Body of pancreas (tissue), 4 donors: ENCODE measurements at regions not wholly inside any gene's neighbourhood (a gene's known extent, or its start where the extent isn't known, plus 50 kb on each side); places are given as distances from the start of the nearest gene placed in this dataset.

Experiments used
- ATAC-seq: fragments of 150-250 bp; one replicate; pipeline ENCODE4 v1.9.1; 2016
- DNase-seq, 4 donors: peaks; one replicate each; pipeline ENCODE4 v3.0.0-alpha.2; 2019
- H3K27ac ChIP-seq, 4 donors: fragments of 200-600 bp; sonication (generic); 1 replicate in 3 of 4; 2 replicates in 1 of 4; pipeline versions ENCODE4 v1.5.1 to v1.6.1; 2016 to 2019; ENCODE audit warnings: mild to moderate bottlenecking in 1 of 4, mixed read lengths in 1 of 4, moderate library complexity in 1 of 4
- H3K27me3 ChIP-seq, 2 donors: fragments of 200-600 bp; sonication (generic); one replicate each; pipeline ENCODE4 v1.6.0; 2016; ENCODE audit warnings: mild to moderate bottlenecking in 1 of 2
- H3K36me3 ChIP-seq, 2 donors: fragments of 200-600 bp; sonication (generic); replicated peaks in 1 of 2; 2 replicates each; pipeline ENCODE4 v1.5.1; 2016; ENCODE audit warnings: low read depth in 2 of 2; ENCODE audit not compliant: insufficient read depth in 1 of 2
- H3K4me1 ChIP-seq: fragments of 200-600 bp; sonication (generic); one replicate; pipeline ENCODE4 v1.6.0; 2016
- H3K4me3 ChIP-seq, 2 donors: fragments of 200-600 bp; sonication (generic); 1 replicate in 1 of 2; 2 replicates in 1 of 2; pipeline ENCODE4 v1.5.1; 2016 to 2019
- H3K9me3 ChIP-seq, 3 donors: fragments of 200-600 bp; sonication (generic); 1 replicate in 2 of 3; 2 replicates in 1 of 3; pipeline ENCODE4 v1.5.1; 2016
- POLR2A ChIP-seq, 3 donors: fragments of 450-650 bp; IDR thresholded peaks; one replicate each; pipeline ENCODE4 v1.6.1; 2016; ENCODE audit warnings: antibody characterized with exemption in 3 of 3, mild to moderate bottlenecking in 2 of 3
- WGBS, 2 donors: methylation state at CpG; one replicate each; pipeline ENCODE4 v1.1.5; 2017; 5-methylcytosine and 5-hydroxymethylcytosine counted together
- intact Hi-C: fragments of 100-400 bp; cut with DNase I; formaldehyde crosslinking; loops from one replicate; pipeline ENCODE4 v1.15.1; 2023
- TF ChIP-seq, protein P1 (sequence below), 7 experiments: fragments of 450-650 bp in 4 of 7; fragments of 200-600 bp in 3 of 7; sonication (generic) in 3 of 7; IDR thresholded peaks; one replicate each; pipeline ENCODE4 v1.5.1; 2016 to 2019; ENCODE audit warnings: antibody characterized with exemption in 7 of 7

DNA sequence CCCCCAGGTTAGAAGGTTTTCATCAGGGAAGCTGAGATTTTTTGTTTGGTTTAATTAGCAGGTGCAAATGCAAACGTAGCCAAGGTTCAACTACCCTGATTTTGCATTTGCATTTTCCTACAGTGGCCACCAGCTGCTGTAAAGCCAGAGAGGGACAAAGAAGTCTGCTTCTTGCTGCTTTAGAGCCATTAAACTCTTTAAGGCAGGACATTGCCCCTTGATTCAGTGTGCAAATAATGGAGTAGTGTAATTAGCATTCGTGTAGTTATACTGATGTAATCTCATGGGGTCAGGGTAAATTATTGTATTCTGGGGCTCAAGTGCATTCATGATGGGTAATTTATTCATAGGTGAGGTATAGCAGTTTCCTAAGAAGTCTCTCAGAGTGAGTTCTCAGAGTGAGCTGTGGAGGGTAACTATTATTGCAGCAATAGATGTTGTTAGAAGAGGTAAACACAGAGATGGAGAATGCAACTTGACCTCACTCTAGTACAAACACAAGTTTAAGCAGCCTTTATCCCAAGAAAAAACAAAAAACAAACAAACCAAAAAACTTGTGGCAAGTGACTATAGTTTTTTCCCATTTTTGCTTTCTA is 526.5 kb downstream of the KIF4B start:
- no peak for DNase-seq
- H3K27me3 ChIP-seq: no peaks in the 10 kb centered on the region

DNA sequence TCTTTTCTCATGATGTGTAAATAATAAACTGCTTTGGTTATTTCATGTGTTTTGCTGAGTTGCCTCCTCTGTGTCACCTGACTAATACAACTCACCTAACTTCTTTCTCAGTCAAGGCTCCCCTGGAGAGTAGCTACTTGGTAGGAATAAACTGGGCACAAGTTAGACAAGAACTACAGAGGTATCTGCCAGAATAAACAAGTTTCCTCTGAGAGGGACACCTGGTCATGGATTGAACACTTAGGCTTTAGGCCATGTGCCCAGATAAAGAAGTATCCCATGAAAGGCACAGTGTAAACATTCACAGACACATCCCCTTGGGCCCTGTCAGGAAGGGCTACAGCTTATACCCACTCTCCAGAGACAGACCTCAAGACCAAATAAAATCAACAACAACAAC is 532.5 kb downstream of the KIF4B start:
- ATAC-seq: no peak

More for the DNA sequence above, 526.5 kb downstream of the KIF4B start:
- WGBS, 2 donors: 3 to 4% methylated on average over 2 of the region's 2 CpGs
- intact Hi-C loops: no loop called here
- Histone ChIP-seq H3K4me1 (no peaks in the 10 kb centered on the region), H3K27ac (no peak overlapping the region), H3K36me3 (no peaks in the 10 kb centered on the region), H3K9me3 (no peaks in the 10 kb centered on the region), H3K4me3 (no peak overlapping the region)
- no peak for ATAC-seq
- TF ChIP-seq, protein P1, sequence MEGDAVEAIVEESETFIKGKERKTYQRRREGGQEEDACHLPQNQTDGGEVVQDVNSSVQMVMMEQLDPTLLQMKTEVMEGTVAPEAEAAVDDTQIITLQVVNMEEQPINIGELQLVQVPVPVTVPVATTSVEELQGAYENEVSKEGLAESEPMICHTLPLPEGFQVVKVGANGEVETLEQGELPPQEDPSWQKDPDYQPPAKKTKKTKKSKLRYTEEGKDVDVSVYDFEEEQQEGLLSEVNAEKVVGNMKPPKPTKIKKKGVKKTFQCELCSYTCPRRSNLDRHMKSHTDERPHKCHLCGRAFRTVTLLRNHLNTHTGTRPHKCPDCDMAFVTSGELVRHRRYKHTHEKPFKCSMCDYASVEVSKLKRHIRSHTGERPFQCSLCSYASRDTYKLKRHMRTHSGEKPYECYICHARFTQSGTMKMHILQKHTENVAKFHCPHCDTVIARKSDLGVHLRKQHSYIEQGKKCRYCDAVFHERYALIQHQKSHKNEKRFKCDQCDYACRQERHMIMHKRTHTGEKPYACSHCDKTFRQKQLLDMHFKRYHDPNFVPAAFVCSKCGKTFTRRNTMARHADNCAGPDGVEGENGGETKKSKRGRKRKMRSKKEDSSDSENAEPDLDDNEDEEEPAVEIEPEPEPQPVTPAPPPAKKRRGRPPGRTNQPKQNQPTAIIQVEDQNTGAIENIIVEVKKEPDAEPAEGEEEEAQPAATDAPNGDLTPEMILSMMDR (IDR thresholded peaks at IDR 0.05): no peak
- no peak for TF ChIP-seq POLR2A (IDR thresholded peaks at IDR 0.05)

DNA sequence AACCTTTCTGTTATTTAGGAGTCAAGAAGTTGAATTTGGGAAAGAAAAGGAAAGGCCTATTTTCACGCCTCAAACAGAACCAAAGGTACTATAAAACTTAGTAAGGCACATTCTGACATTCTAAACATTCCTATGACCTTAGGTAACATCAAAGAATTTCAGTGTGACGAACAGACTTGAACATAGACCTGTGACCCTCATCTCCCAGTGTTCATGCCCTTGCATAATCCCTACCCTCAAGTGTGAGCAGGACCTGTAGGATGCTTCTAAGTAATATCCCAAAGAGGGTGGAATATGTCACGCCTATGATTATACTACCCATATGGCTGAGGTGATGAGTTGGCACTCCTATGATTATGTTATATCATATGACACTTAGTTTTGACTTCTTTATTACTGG is 540.9 kb downstream of the KIF4B start:
- TF ChIP-seq, protein P1 (IDR thresholded peaks at IDR 0.05): no peak
- TF ChIP-seq POLR2A (IDR thresholded peaks at IDR 0.05): no peak
- Histone ChIP-seq H3K4me3 (no peak overlapping the region), H3K36me3 (no peaks in the 10 kb centered on the region), H3K4me1 (no peaks in the 10 kb centered on the region), H3K9me3 (peaks cover 0 to 2% (median 0%) of the 10 kb centered on the region in 3 donors), H3K27ac (no peak overlapping the region), H3K27me3 (no peaks in the 10 kb centered on the region)
- ATAC-seq (no peak), DNase-seq (no peak)
- intact Hi-C loops: no loop called here
- 41 to 46% methylated on average over 3 of the region's 3 CpGs for WGBS, 2 donors

More for the DNA sequence above, 532.5 kb downstream of the KIF4B start:
- no peaks in the 10 kb centered on the region for H3K4me1 ChIP-seq
- intact Hi-C loops: no loop called here
- TF ChIP-seq, protein P1 (IDR thresholded peaks at IDR 0.05): no peak
- TF ChIP-seq POLR2A (IDR thresholded peaks at IDR 0.05): no peak
- DNase-seq: no peak
- H3K9me3 ChIP-seq: peaks cover 0 to 2% (median 0%) of the 10 kb centered on the region in 3 donors
- no peaks in the 10 kb centered on the region for H3K36me3 ChIP-seq
- H3K27me3 ChIP-seq: no peaks in the 10 kb centered on the region
- no peak overlapping the region for H3K4me3 ChIP-seq
- H3K27ac ChIP-seq: no peak overlapping the region

DNA sequence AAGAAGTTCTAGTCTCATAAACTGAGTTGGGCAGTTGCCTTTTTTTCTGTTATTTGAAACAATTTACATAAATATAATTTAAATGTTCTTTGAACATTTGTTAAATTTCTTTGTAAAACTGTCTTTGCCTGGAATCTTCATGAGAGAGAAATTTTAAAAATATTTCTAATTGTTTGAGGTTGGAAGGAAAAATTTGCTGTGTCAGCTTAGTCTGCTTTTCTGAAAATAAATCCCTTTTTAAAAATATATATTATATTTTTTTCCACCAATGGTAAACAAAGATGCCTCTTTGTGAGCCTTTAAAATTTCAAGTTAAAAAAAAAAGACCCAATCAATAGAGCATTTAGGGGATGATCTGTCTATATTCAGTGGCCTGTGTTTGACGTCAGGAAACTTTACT is 542.7 kb downstream of the KIF4B start:
- no peak for ATAC-seq
- Histone ChIP-seq H3K36me3 (no peaks in the 10 kb centered on the region), H3K9me3 (no peaks in the 10 kb centered on the region), H3K27me3 (no peaks in the 10 kb centered on the region), H3K4me1 (no peaks in the 10 kb centered on the region), H3K27ac (no peak overlapping the region), H3K4me3 (no peak overlapping the region)
- TF ChIP-seq, protein P1 (IDR thresholded peaks at IDR 0.05): no peak
- TF ChIP-seq POLR2A (IDR thresholded peaks at IDR 0.05): no peak
- intact Hi-C loops: no loop called here
- 20 to 38% methylated on average over 1 of the region's 1 CpG for WGBS, 2 donors
- no peak for DNase-seq

DNA sequence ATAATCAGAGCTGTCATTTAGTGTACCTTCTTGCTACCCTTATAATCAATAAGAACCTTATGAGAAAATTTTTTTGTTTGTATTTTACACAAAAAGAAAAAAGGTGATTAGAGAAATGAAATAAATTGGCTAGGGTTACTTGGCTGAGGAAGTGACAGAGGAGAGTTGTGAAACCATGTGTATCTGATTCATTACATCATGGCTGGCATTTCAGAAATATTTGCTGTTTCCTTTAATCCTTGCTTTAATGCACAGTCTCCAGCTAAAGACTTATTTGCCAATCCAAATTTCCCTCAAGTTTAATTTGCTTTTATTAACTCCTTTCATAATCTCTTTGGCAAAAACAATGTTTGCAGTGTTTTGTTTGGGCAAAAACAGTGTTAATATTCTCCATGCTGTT is 543.1 kb downstream of the KIF4B start:
- H3K4me1 ChIP-seq: no peaks in the 10 kb centered on the region
- no peak for DNase-seq
- ATAC-seq: no peak

More for the DNA sequence above, 543.1 kb downstream of the KIF4B start:
- H3K27ac ChIP-seq: no peak overlapping the region
- H3K9me3 ChIP-seq: no peaks in the 10 kb centered on the region
- TF ChIP-seq, protein P1 (IDR thresholded peaks at IDR 0.05): no peak
- no peak overlapping the region for H3K4me3 ChIP-seq
- H3K27me3 ChIP-seq: no peaks in the 10 kb centered on the region
- H3K36me3 ChIP-seq: no peaks in the 10 kb centered on the region
- intact Hi-C loops: no loop called here
